Esophagus muscularis mucosa (tissue), 4 donors: ENCODE measurements at regions not wholly inside any gene's neighbourhood (a gene's known extent, or its start where the extent isn't known, plus 50 kb on each side); places are given as distances from the start of the nearest gene placed in this dataset.

Source experiments
- DNase-seq: peaks from one replicate; pipeline ENCODE4 v3.0.0-alpha.2; 2017; ENCODE audit errors: extremely low spot score
- H3K27ac ChIP-seq, 4 donors: fragments of 200-600 bp; sonication (generic); replicated peaks in 1 of 4; 1 replicate in 3 of 4; 2 replicates in 1 of 4; pipeline ENCODE4 v1.5.1; 2016 to 2019; ENCODE audit warnings: mild to moderate bottlenecking in 1 of 4
- H3K27me3 ChIP-seq, 4 donors: fragments of 200-600 bp; sonication (generic); one replicate each; pipeline versions ENCODE4 v1.5.1 to v1.6.0; 2016 to 2019
- H3K36me3 ChIP-seq, 4 donors: fragments of 200-600 bp; sonication (generic); one replicate each; pipeline ENCODE4 v1.5.1; 2016 to 2019
- H3K4me1 ChIP-seq, 4 donors: fragments of 200-600 bp; sonication (generic); one replicate each; pipeline ENCODE4 v1.5.1; 2016 to 2019
- H3K4me3 ChIP-seq, 4 donors: fragments of 200-600 bp; sonication (generic); 1 replicate in 2 of 4; 2 replicates in 2 of 4; pipeline ENCODE4 v1.5.1; 2016 to 2019; ENCODE audit warnings: mild to moderate bottlenecking in 4 of 4, moderate library complexity in 1 of 4
- H3K9me3 ChIP-seq, 4 donors: fragments of 200-600 bp; sonication (generic); 1 replicate in 3 of 4; 2 replicates in 1 of 4; pipeline ENCODE4 v1.5.1; 2016 to 2019
- EP300 ChIP-seq: sonication (generic); formaldehyde crosslinking; IDR thresholded peaks from one replicate; pipeline ENCODE4 v1.6.1; 2017; ENCODE audit warnings: antibody characterized with exemption
- POLR2A ChIP-seq: fragments of 450-650 bp; IDR thresholded peaks from one replicate; pipeline ENCODE4 v1.6.1; 2017; ENCODE audit warnings: antibody characterized with exemption, moderate library complexity, mild to moderate bottlenecking, low read depth
- POLR2AphosphoS5 ChIP-seq, 2 donors: sonication (generic); formaldehyde crosslinking; IDR thresholded peaks; one replicate each; pipeline ENCODE4 v1.6.1; 2017; ENCODE audit warnings: antibody characterized with exemption in 2 of 2
- WGBS: methylation state at CpG from one replicate; pipeline ENCODE4 v1.1.5; 2018; 5-methylcytosine and 5-hydroxymethylcytosine counted together
- intact Hi-C: fragments of 100-400 bp; cut with DNase I; formaldehyde crosslinking; loops from one replicate; pipeline ENCODE4 v1.15.1; 2023
- TF ChIP-seq, protein P1 (sequence below), 3 experiments: fragments of 200-600 bp in 2 of 3; fragments of 450-650 bp in 1 of 3; sonication (generic) in 2 of 3; IDR thresholded peaks; one replicate each; pipeline ENCODE4 v1.5.1; 2017 to 2019; ENCODE audit warnings: antibody characterized with exemption in 3 of 3, mild to moderate bottlenecking in 2 of 3, moderate library complexity in 1 of 3

DNA sequence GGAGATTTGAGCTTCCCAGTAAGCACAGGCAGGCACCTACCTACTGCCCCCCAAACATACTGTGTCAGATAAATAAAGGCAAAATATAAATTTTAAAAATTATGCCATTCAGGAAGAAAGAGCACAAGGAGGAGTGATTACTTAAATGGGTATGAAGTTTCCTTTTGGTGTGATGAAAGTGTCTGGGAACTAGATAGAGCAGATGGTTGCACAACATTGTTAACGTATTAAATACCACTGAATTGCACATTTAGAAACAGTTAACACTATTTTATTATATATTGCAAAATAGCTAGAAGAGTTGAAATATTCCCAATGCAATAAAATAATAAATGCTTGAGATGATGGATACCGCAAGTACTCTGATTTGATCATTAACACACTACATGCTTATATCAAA, 374.7 kb upstream of the FGF13 start:
- H3K4me3 ChIP-seq, result no peak overlapping the region
- no peak for DNase-seq
- H3K27me3 ChIP-seq, result no peaks in the 10 kb centered on the region
- H3K36me3 ChIP-seq, result no peaks in the 10 kb centered on the region
- intact Hi-C loops, result no loop called here
- WGBS, result 72% methylated on average over 2 of the region's 2 CpGs
- no peaks in the 10 kb centered on the region for H3K9me3 ChIP-seq
- H3K4me1 ChIP-seq, result no peaks in the 10 kb centered on the region
- no peak overlapping the region for H3K27ac ChIP-seq
- TF ChIP-seq EP300, result no peak
- no peak for TF ChIP-seq POLR2A
- TF ChIP-seq POLR2AphosphoS5 (IDR thresholded peaks at IDR 0.05), result no peak
- TF ChIP-seq, protein P1, sequence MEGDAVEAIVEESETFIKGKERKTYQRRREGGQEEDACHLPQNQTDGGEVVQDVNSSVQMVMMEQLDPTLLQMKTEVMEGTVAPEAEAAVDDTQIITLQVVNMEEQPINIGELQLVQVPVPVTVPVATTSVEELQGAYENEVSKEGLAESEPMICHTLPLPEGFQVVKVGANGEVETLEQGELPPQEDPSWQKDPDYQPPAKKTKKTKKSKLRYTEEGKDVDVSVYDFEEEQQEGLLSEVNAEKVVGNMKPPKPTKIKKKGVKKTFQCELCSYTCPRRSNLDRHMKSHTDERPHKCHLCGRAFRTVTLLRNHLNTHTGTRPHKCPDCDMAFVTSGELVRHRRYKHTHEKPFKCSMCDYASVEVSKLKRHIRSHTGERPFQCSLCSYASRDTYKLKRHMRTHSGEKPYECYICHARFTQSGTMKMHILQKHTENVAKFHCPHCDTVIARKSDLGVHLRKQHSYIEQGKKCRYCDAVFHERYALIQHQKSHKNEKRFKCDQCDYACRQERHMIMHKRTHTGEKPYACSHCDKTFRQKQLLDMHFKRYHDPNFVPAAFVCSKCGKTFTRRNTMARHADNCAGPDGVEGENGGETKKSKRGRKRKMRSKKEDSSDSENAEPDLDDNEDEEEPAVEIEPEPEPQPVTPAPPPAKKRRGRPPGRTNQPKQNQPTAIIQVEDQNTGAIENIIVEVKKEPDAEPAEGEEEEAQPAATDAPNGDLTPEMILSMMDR (IDR thresholded peaks at IDR 0.05), result no peak

DNA sequence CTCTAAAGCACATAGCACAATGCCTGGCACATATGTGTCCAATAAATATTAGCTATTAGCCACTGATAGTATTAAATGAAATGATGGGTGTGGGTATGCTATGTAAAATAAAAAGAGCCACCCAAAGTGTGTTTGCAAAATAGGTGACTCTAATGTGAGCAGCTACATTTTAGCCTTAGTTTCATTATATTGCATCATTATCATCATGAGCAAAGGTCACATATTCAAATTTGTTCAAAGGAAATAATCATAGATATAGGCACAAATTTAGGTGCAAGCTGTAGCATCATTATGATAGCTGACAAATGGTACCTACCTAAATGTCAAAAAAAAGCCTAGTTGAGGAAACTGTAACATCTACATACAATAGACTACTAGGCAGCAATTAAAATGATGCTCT, 373.9 kb upstream of the FGF13 start:
- no peak for DNase-seq
- no peak for TF ChIP-seq EP300
- TF ChIP-seq, protein P1 (IDR thresholded peaks at IDR 0.05), result no peak
- TF ChIP-seq POLR2AphosphoS5 (IDR thresholded peaks at IDR 0.05), result no peak
- no peak for TF ChIP-seq POLR2A
- Histone ChIP-seq H3K9me3 (no peaks in the 10 kb centered on the region), H3K36me3 (no peaks in the 10 kb centered on the region), H3K27me3 (no peaks in the 10 kb centered on the region), H3K4me1 (no peaks in the 10 kb centered on the region), H3K4me3 (no peak overlapping the region), H3K27ac (no peak overlapping the region)
- intact Hi-C loops, result no loop called here

DNA sequence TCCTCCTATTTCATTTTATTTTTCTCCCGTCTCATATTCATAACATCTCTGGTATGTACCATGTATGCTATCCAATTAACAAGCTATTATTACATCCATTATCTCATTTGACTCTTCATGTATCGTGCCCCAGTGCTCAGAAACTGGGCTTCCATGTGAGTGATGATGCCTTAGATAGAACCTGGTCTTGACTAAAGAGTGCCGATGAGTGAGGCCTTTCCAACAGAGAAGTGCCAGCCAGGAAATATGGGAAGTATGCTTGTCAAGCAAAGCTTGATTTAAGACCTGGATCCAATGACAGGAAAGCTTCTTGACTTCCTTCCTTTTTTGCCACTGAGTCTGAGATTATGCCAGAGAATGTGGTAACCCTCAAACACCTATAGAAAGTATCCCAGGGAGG, 371.7 kb upstream of the FGF13 start:
- no peak for DNase-seq
- WGBS, result 62% methylated on average over 3 of the region's 3 CpGs
- no peaks in the 10 kb centered on the region for H3K9me3 ChIP-seq
- H3K27me3 ChIP-seq, result no peaks in the 10 kb centered on the region
- H3K4me1 ChIP-seq, result peaks cover 0 to 10% (median 0%) of the 10 kb centered on the region in 4 donors
- TF ChIP-seq POLR2AphosphoS5 (IDR thresholded peaks at IDR 0.05), result no peak
- TF ChIP-seq, protein P1 (IDR thresholded peaks at IDR 0.05), result no peak
- H3K4me3 ChIP-seq, result no peak overlapping the region
- H3K36me3 ChIP-seq, result no peaks in the 10 kb centered on the region
- no peak overlapping the region for H3K27ac ChIP-seq
- intact Hi-C loops, result no loop called here

DNA sequence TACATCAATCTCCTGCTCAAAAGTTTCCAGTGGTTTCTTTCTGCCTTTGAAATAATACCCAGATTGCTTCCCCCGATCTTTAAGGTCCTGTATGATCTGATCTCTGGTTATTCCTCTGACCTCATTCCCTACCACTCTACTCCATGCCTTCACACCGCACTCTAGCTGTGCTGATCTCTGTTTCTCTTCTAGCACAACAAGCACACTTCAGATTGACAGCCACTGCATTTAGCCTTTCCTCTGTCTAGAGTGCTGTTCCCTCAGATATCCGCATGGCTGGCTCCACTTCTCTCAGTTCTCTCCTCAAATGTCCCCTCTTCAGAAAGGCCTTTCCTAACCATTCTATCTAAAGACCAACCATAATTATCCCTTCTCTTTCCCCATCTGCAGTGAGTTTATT, 370.4 kb upstream of the FGF13 start:
- Histone ChIP-seq H3K36me3 (no peaks in the 10 kb centered on the region), H3K4me3 (no peak overlapping the region), H3K4me1 (peaks cover 0 to 12% (median 0%) of the 10 kb centered on the region in 4 donors), H3K9me3 (no peaks in the 10 kb centered on the region), H3K27ac (no peak overlapping the region), H3K27me3 (no peaks in the 10 kb centered on the region)
- TF ChIP-seq POLR2A (no peak), POLR2AphosphoS5 (IDR thresholded peaks at IDR 0.05) (no peak), EP300 (no peak)
- TF ChIP-seq, protein P1 (IDR thresholded peaks at IDR 0.05), result no peak
- 87% methylated on average over 3 of the region's 3 CpGs for WGBS
- no peak for DNase-seq
- intact Hi-C loops, result no loop called here

DNA sequence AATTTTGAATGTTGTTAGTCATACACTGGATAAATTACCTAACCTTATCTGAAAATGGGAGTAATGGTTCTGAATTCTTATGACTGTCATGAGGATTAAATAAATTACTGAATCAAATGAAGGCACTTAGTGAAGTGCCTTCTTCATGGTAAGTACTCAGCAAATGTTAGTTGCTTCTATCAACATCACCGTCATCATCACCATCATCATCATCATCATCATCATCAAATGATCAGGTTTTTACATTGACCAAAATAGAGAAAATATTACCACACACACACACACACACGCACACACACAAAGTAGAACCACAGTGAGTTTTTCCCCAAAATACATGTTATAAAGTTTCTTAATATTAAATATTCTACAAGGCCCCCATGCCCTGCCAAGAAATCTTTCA, 368.3 kb upstream of the FGF13 start:
- Histone ChIP-seq H3K36me3 (no peaks in the 10 kb centered on the region), H3K4me3 (no peak overlapping the region), H3K27ac (no peak overlapping the region), H3K4me1 (peaks cover 0 to 12% (median 0%) of the 10 kb centered on the region in 4 donors), H3K27me3 (no peaks in the 10 kb centered on the region), H3K9me3 (no peaks in the 10 kb centered on the region)
- TF ChIP-seq EP300 (no peak), POLR2A (no peak), POLR2AphosphoS5 (IDR thresholded peaks at IDR 0.05) (no peak)
- TF ChIP-seq, protein P1 (IDR thresholded peaks at IDR 0.05), result no peak
- intact Hi-C loops, result no loop called here
- 82% methylated on average over 2 of the region's 2 CpGs for WGBS
- no peak for DNase-seq
